Lower leg skin (tissue), 4 donors: ENCODE measurements at regions not wholly inside any gene's neighbourhood (a gene's known extent, or its start where the extent isn't known, plus 50 kb on each side); places are given as distances from the start of the nearest gene placed in this dataset.
"Not testable (repeated sequence)": the region's sequence is repeated elsewhere in the genome, so short reads cannot be mapped to it uniquely, and the experiment has no call there.

Experiments used
- DNase-seq, 2 donors: peaks; one replicate each; pipeline ENCODE4 v3.0.0-alpha.2; 2019; ENCODE audit warnings: low spot score in 2 of 2
- H3K4me3 ChIP-seq: fragments of 200-600 bp; sonication (generic); 2 replicates; pipeline ENCODE4 v1.5.1; 2017; ENCODE audit warnings: mild to moderate bottlenecking, low read depth; ENCODE audit not compliant: poor library complexity, severe bottlenecking
- POLR2A ChIP-seq, 2 donors: fragments of 450-650 bp; IDR thresholded peaks; one replicate each; pipeline ENCODE4 v1.6.1; 2016 to 2017; ENCODE audit warnings: antibody characterized with exemption in 2 of 2, mild to moderate bottlenecking in 1 of 2, moderate library complexity in 1 of 2
- WGBS, 2 donors: methylation state at CpG; one replicate each; pipeline ENCODE4 v1.1.5; 2018; 5-methylcytosine and 5-hydroxymethylcytosine counted together
- intact Hi-C: fragments of 100-400 bp; cut with DNase I; formaldehyde crosslinking; loops from one replicate; pipeline ENCODE4 v1.15.0; 2023; ENCODE audit warnings: low total_unique reads
- TF ChIP-seq, protein P1 (sequence below), 3 donors: fragments of 450-650 bp; IDR thresholded peaks; one replicate each; pipeline ENCODE4 v1.5.1; 2016; ENCODE audit warnings: antibody characterized with exemption in 3 of 3, mild to moderate bottlenecking in 3 of 3, moderate library complexity in 2 of 3

DNA sequence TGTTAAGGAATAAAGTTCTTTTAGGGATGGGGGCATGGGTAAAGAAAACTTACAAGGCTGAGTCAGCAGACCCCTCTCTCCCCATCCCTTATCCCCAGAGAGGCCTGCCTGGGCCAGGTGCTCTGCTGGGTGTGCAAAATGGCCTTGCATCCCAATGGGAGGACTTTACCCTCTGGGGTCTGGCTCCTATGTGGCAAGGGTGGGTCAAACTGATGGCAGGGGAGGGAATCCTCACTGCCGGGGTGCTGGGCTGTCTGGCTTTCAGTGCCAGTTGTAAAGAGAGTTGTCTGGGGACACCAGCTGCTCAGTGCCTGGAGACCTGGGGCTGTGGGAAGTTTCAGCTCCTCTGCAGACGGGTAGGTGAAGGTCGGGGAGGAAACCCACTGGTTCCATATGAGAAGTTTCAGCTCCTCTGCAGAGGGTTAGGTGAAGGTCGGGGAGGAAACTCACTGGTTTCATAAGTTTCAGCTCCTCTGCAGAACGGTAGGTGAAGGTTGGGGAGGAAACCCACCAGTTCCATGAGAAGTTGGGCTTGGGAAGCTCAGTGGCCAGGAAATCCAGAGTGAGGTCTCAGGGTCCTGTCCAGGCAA is 127.2 kb upstream of the PODXL start:
- no peak overlapping the region for H3K4me3 ChIP-seq
- intact Hi-C loops: no loop called here
- 63 to 70% methylated on average over 5 of the region's 5 CpGs for WGBS, 2 donors
- peak in 1 of 2 donors; percentile 76 for DNase-seq
- TF ChIP-seq, protein P1, sequence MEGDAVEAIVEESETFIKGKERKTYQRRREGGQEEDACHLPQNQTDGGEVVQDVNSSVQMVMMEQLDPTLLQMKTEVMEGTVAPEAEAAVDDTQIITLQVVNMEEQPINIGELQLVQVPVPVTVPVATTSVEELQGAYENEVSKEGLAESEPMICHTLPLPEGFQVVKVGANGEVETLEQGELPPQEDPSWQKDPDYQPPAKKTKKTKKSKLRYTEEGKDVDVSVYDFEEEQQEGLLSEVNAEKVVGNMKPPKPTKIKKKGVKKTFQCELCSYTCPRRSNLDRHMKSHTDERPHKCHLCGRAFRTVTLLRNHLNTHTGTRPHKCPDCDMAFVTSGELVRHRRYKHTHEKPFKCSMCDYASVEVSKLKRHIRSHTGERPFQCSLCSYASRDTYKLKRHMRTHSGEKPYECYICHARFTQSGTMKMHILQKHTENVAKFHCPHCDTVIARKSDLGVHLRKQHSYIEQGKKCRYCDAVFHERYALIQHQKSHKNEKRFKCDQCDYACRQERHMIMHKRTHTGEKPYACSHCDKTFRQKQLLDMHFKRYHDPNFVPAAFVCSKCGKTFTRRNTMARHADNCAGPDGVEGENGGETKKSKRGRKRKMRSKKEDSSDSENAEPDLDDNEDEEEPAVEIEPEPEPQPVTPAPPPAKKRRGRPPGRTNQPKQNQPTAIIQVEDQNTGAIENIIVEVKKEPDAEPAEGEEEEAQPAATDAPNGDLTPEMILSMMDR (IDR thresholded peaks at IDR 0.05): no peak
- no peak for TF ChIP-seq POLR2A (IDR thresholded peaks at IDR 0.05)

- TF ChIP-seq POLR2A (IDR thresholded peaks at IDR 0.05): no peak
- TF ChIP-seq, protein P1 (IDR thresholded peaks at IDR 0.05): no peak
- DNase-seq: no peak
- no peak overlapping the region for H3K4me3 ChIP-seq
- 0 to 65% methylated on average over 1 of the region's 1 CpG for WGBS, 2 donors
- intact Hi-C loops: no loop called here
Observed at GRCh38 chr7:131681961-131682360, 125.5 kb upstream of the PODXL start.

DNA sequence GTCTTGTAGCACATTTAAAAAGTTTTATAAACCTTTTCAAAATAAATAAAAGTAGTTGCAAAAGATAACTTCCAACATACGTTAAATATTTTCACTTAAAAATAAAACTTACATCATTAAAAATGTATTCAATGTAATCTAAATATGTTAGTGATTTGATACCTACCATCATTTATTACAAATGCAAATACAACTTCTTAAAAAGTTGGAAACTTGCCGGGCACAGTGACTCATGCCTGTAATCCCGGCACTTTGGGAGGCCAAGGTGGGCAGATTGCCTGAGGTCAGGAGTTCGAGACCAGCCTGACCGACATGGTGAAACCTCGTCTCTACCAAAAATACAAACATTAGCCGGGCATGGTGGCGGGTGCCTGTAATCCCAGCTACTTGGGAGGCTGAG is 122.6 kb upstream of the PODXL start:
- H3K4me3 ChIP-seq, intact Hi-C loops: not testable (repeated sequence)
- DNase-seq: peak in 1 of 2 donors; percentile 42
- 71 to 72% methylated on average over 8 of the region's 8 CpGs for WGBS, 2 donors

GRCh38 chr7:131676850-131677249 is 120.4 kb upstream of the PODXL start:
- WGBS, 2 donors: 91 to 100% methylated on average over 2 of the region's 2 CpGs
- H3K4me3 ChIP-seq, intact Hi-C loops, DNase-seq: not testable (repeated sequence)

DNA sequence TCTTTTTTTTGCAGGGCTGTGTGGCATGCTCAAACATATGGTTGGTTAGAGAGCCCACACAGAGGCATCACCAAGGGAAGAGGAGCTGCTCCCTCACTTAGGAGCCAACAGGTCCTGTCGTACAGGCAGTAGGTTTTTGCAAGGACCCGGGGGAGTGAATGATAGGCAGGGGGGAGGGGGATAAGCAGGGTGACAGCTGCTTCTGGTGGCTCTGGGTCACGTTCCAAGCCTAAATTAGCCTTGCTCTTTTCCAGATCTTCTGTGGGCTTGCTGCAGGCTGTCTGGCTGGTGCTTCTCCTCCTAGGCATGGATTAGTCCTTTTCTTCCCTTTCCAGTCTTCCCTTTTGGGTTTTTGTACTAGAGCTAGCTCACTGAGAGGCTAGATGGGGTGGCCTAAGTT is 117.7 kb upstream of the PODXL start:
- peak in 1 of 2 donors; percentile 54 for DNase-seq
- no peak overlapping the region for H3K4me3 ChIP-seq
- intact Hi-C loops: no loop called here
- TF ChIP-seq, protein P1 (IDR thresholded peaks at IDR 0.05): no peak
- TF ChIP-seq POLR2A (IDR thresholded peaks at IDR 0.05): no peak
- 18 to 23% methylated on average over 3 of the region's 3 CpGs for WGBS, 2 donors

DNA sequence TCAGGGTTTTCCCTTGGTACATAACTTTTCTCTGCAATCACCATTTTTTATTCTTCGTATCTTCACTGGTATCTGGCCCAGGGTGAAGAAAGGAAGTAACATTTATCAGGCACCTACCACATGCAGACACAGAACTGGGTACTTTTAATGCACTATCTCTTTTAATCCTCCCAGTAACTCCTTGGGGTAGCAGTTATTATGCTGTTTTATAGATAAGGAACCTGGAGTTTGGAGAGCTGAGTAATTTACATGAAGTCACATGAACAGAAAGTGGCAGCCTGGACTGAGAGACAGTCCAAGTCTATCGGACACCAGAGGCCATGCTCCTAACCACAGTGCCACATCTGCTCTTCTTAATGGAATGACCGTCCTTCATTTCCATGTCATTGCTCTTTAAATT is 117.1 kb upstream of the PODXL start:
- 60 to 82% methylated on average over 3 of the region's 3 CpGs for WGBS, 2 donors
- intact Hi-C loops: no loop called here
- no peak for TF ChIP-seq POLR2A (IDR thresholded peaks at IDR 0.05)
- TF ChIP-seq, protein P1 (IDR thresholded peaks at IDR 0.05): no peak
- DNase-seq: no peak
- no peak overlapping the region for H3K4me3 ChIP-seq

GRCh38 chr7:131670406-131670805 is 114.0 kb upstream of the PODXL start:
- 79 to 93% methylated on average over 2 of the region's 2 CpGs for WGBS, 2 donors
- DNase-seq: no peak
- no peak for TF ChIP-seq POLR2A (IDR thresholded peaks at IDR 0.05)
- TF ChIP-seq, protein P1 (IDR thresholded peaks at IDR 0.05): no peak
- intact Hi-C loops: no loop called here
- H3K4me3 ChIP-seq: no peak overlapping the region
